Kidney (tissue), 13 donors: ENCODE measurements at regions not wholly inside any gene's neighbourhood (a gene's known extent, or its start where the extent isn't known, plus 50 kb on each side); places are given as distances from the start of the nearest gene placed in this dataset.

ENCODE experiments used
- DNase-seq, 5 donors: peaks; one replicate each; pipeline ENCODE4 v3.0.0-alpha.2; 2013 to 2020
- FAIRE-seq: peaks from 2 replicates; lab custom pipeline; 2012; peaks lifted over from hg19 to GRCh38; lab: Jason Lieb, UNC
- H3K27ac ChIP-seq, 2 donors: one replicate each; pipeline ENCODE4 v1.7.0; 2013; ENCODE audit warnings: low read depth in 2 of 2, low read length in 2 of 2, inconsistent platforms in 1 of 2
- H3K27me3 ChIP-seq: one replicate; pipeline ENCODE4 v1.7.1; 2013; ENCODE audit warnings: low read length, inconsistent platforms; ENCODE audit not compliant: control insufficient read depth, insufficient read depth
- H3K36me3 ChIP-seq, 3 donors: one replicate each; pipeline versions ENCODE4 v1.7.0 to v1.7.1; 2013; ENCODE audit warnings: low read length in 3 of 3, control low read depth in 1 of 3, inconsistent platforms in 1 of 3; ENCODE audit not compliant: insufficient read depth in 3 of 3, control insufficient read depth in 2 of 3
- H3K4me1 ChIP-seq, 3 donors: one replicate each; pipeline versions ENCODE4 v1.7.0 to v1.7.1; 2013; ENCODE audit warnings: low read length in 3 of 3, inconsistent platforms in 1 of 3, low read depth in 1 of 3; ENCODE audit not compliant: control insufficient read depth in 2 of 3, insufficient read depth in 2 of 3
- H3K4me3 ChIP-seq, 3 donors: one replicate each; pipeline versions ENCODE4 v1.7.0 to v1.8.1; 2013; ENCODE audit warnings: low read length in 3 of 3, control low read depth in 1 of 3, inconsistent platforms in 1 of 3
- H3K9ac ChIP-seq, 3 donors: one replicate each; pipeline versions ENCODE4 v1.7.0 to v1.7.1; 2013; ENCODE audit warnings: low read length in 3 of 3, control low read depth in 1 of 3, inconsistent platforms in 1 of 3
- H3K9me3 ChIP-seq, 3 donors: one replicate each; pipeline versions ENCODE4 v1.7.0 to v1.7.1; 2013; ENCODE audit warnings: low read length in 3 of 3, control low read depth in 1 of 3, inconsistent platforms in 1 of 3; ENCODE audit not compliant: control insufficient read depth in 2 of 3, insufficient read depth in 1 of 3
- CTCF ChIP-seq: IDR thresholded peaks from 3 replicates; pipeline ENCODE4 v1.5.1; 2012; ENCODE audit warnings: mild to moderate bottlenecking, moderate library complexity, borderline replicate concordance; ENCODE audit not compliant: insufficient read depth; ENCODE audit errors: extremely low read depth
- intact Hi-C: fragments of 100-400 bp; cut with DNase I; formaldehyde crosslinking; loops from one replicate; pipeline ENCODE4 v1.11.1; 2022
- donor health status: control.
- donor health status: control.
- donor health status: control.
- donor health status: control.
- donor health status: control.
- donor health status: DM: yes; HTN: yes; CAD: no.
- donor health status: Normal renal cell carcinoma (clear cell type).

- TF ChIP-seq CTCF, result no peak
- no peak overlapping the region for H3K4me3 ChIP-seq
- H3K36me3 ChIP-seq, result no peaks in the 10 kb centered on the region
- intact Hi-C loops, result no loop called here
- no peak overlapping the region for H3K9ac ChIP-seq
- no peaks in the 10 kb centered on the region for H3K4me1 ChIP-seq
- H3K9me3 ChIP-seq, result no peaks in the 10 kb centered on the region
- H3K27me3 ChIP-seq, result no peaks in the 10 kb centered on the region
- no peak for DNase-seq
- no peak overlapping the region for H3K27ac ChIP-seq
- FAIRE-seq, result no peak
Measured at GRCh38 chr1:238018214-238018613, 127.5 kb upstream of the ZP4 start.

DNA sequence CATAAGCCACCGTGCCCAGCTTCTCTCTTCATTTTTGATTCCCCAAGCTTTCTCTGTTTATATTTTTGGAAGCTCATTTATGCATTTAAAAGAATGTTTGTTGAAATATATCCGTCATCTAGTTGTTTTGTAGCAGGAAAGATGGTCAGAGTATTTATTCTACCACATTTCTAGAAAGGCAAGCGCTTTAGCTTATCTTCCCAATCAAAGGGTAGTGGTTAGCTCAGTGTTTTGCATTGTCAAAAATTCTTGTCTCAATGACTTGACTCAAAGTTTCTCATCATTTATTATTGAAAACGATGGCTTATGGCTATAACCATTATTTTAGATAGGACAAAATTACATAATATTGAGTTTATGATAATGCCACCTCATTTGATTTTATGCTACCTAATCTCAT, 116.1 kb upstream of the ZP4 start:
- Histone ChIP-seq H3K27ac (no peak overlapping the region), H3K36me3 (no peaks in the 10 kb centered on the region), H3K27me3 (no peaks in the 10 kb centered on the region), H3K4me3 (no peak overlapping the region), H3K9me3 (no peaks in the 10 kb centered on the region), H3K4me1 (no peaks in the 10 kb centered on the region), H3K9ac (no peak overlapping the region)
- no peak for TF ChIP-seq CTCF
- intact Hi-C loops, result no loop called here
- FAIRE-seq (no peak), DNase-seq (no peak)

DNA sequence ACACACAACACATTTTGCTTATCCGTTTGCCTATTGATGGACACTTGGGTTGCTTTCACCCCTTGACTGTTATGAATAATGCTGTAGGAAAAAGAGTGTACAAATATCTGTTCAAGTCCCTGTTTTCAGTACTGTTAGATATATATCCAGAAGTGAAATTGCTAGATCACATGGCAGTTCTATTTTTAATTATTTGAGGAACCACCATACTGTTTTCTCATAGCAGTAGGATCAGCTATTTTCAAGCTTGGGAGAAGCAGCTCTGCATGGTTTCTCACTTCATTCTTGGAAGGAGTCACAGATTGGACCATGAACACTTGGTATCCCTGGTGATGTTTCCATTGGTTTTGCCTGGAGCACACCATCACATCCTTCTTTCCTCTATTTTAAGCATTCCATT, 114.4 kb upstream of the ZP4 start:
- no peaks in the 10 kb centered on the region for H3K27me3 ChIP-seq
- H3K4me3 ChIP-seq, result no peak overlapping the region
- H3K4me1 ChIP-seq, result no peaks in the 10 kb centered on the region
- intact Hi-C loops, result no loop called here
- no peak overlapping the region for H3K27ac ChIP-seq
- H3K36me3 ChIP-seq, result no peaks in the 10 kb centered on the region
- TF ChIP-seq CTCF, result no peak
- no peak overlapping the region for H3K9ac ChIP-seq
- FAIRE-seq (no peak), DNase-seq (no peak)
- H3K9me3 ChIP-seq, result no peaks in the 10 kb centered on the region

DNA sequence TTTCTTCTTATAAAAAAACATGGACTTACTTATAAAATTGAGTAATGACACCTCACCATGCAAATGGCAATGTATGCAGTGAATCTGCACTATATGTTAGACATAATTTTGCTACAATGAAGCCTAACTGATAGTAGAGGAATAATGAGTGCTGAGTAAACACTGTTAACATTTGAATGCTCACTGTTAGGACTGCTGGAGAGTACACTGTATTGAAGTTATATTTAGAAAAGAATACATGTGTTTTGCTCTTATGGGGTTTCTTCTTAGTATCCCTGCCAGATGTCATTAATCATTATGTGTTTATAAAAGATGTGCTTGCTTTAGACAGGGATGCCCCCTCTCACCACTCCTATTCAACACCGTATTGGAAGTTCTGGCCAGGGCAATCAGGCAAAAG, 111.1 kb upstream of the ZP4 start:
- no peaks in the 10 kb centered on the region for H3K27me3 ChIP-seq
- no peak for DNase-seq
- TF ChIP-seq CTCF, result no peak
- no peaks in the 10 kb centered on the region for H3K4me1 ChIP-seq
- no peaks in the 10 kb centered on the region for H3K36me3 ChIP-seq
- H3K9me3 ChIP-seq, result no peaks in the 10 kb centered on the region
- no peak overlapping the region for H3K4me3 ChIP-seq
- no peak overlapping the region for H3K27ac ChIP-seq
- FAIRE-seq, result no peak
- intact Hi-C loops, result no loop called here
- H3K9ac ChIP-seq, result no peak overlapping the region
